Gastroesophageal sphincter (tissue), 4 donors: ENCODE measurements at regions not wholly inside any gene's neighbourhood (a gene's known extent, or its start where the extent isn't known, plus 50 kb on each side); places are given as distances from the start of the nearest gene placed in this dataset.
A peak's percentile ranks its signal among the peaks of the same experiment; 100 is the strongest.
"Not testable (repeated sequence)": the region's sequence is repeated elsewhere in the genome, so short reads cannot be mapped to it uniquely, and the experiment has no call there.

Experiments used
- ATAC-seq: fragments of 150-250 bp; one replicate; pipeline ENCODE4 v1.9.1; 2016; ENCODE audit warnings: mild to moderate bottlenecking, moderate library complexity
- H3K27ac ChIP-seq, 4 donors: fragments of 200-600 bp; sonication (generic) in 3 of 4; 1 replicate in 3 of 4; 2 replicates in 1 of 4; pipeline ENCODE4 v1.5.1; 2016 to 2019
- H3K27me3 ChIP-seq: fragments of 200-600 bp; sonication (generic); one replicate; pipeline ENCODE4 v1.5.1; 2019
- H3K36me3 ChIP-seq, 2 donors: fragments of 200-600 bp; sonication (generic); one replicate each; pipeline ENCODE4 v1.5.1; 2019; ENCODE audit warnings: control low read depth in 1 of 2
- H3K4me1 ChIP-seq, 3 donors: fragments of 200-600 bp; sonication (generic); 1 replicate in 2 of 3; 2 replicates in 1 of 3; pipeline ENCODE4 v1.5.1; 2016 to 2019; ENCODE audit warnings: control low read depth in 2 of 3
- H3K4me3 ChIP-seq, 2 donors: fragments of 200-600 bp; sonication (generic); one replicate each; pipeline ENCODE4 v1.5.1; 2019; ENCODE audit warnings: mild to moderate bottlenecking in 1 of 2, moderate library complexity in 1 of 2
- H3K9me3 ChIP-seq, 3 donors: fragments of 200-600 bp; sonication (generic); one replicate each; pipeline ENCODE4 v1.5.1; 2017 to 2019; ENCODE audit warnings: control low read depth in 2 of 3
- EP300 ChIP-seq: sonication (generic); formaldehyde crosslinking; IDR thresholded peaks from one replicate; pipeline ENCODE4 v1.6.1; 2017; ENCODE audit warnings: antibody characterized with exemption, mild to moderate bottlenecking
- POLR2A ChIP-seq, 2 donors: fragments of 450-650 bp; IDR thresholded peaks; one replicate each; pipeline ENCODE4 v1.6.1; 2017; ENCODE audit warnings: antibody characterized with exemption in 2 of 2, mild to moderate bottlenecking in 2 of 2, moderate library complexity in 1 of 2
- POLR2AphosphoS5 ChIP-seq: sonication (generic); formaldehyde crosslinking; IDR thresholded peaks from one replicate; pipeline ENCODE4 v1.6.1; 2017; ENCODE audit warnings: antibody characterized with exemption
- WGBS, 2 donors: methylation state at CpG; one replicate each; pipeline ENCODE4 v1.1.5; 2018; ENCODE audit warnings: low coverage in 1 of 2; 5-methylcytosine and 5-hydroxymethylcytosine counted together
- TF ChIP-seq, protein P1 (sequence below), 4 experiments: fragments of 200-600 bp in 2 of 4; fragments of 450-650 bp in 2 of 4; sonication (generic) in 1 of 4; IDR thresholded peaks; one replicate each; pipeline ENCODE4 v1.5.1; 2017 to 2019; ENCODE audit warnings: antibody characterized with exemption in 4 of 4, mild to moderate bottlenecking in 2 of 4, moderate library complexity in 2 of 4

DNA sequence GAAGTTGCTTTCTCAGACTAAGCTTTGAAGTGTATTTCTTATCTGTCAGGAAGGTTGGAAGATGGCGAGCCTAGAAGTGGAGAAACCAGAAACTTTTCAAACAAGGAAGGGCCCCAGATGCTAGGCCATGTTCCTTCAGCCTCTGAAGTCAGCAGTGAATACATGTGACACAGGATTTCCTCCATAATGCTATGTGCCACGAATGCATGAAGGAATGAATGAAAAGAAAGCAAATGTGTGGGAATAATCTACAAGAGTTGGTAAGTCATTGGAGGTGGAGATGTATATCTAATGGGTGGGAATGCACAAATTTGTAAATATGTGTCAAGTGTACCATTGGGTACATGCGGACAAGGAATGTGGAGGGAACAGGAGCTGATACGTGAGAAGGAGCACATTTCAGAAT lies 123.2 kb upstream of the PRSS16 start:
- Histone ChIP-seq H3K36me3 (no peaks in the 10 kb centered on the region), H3K27ac (no peak overlapping the region), H3K9me3 (no peaks in the 10 kb centered on the region), H3K27me3 (no peaks in the 10 kb centered on the region), H3K4me1 (peaks cover 0 to 11% (median 0%) of the 10 kb centered on the region in 3 donors), H3K4me3 (no peak overlapping the region)
- TF ChIP-seq POLR2AphosphoS5 (no peak), EP300 (no peak), POLR2A (IDR thresholded peaks at IDR 0.05) (no peak)
- TF ChIP-seq, protein P1, sequence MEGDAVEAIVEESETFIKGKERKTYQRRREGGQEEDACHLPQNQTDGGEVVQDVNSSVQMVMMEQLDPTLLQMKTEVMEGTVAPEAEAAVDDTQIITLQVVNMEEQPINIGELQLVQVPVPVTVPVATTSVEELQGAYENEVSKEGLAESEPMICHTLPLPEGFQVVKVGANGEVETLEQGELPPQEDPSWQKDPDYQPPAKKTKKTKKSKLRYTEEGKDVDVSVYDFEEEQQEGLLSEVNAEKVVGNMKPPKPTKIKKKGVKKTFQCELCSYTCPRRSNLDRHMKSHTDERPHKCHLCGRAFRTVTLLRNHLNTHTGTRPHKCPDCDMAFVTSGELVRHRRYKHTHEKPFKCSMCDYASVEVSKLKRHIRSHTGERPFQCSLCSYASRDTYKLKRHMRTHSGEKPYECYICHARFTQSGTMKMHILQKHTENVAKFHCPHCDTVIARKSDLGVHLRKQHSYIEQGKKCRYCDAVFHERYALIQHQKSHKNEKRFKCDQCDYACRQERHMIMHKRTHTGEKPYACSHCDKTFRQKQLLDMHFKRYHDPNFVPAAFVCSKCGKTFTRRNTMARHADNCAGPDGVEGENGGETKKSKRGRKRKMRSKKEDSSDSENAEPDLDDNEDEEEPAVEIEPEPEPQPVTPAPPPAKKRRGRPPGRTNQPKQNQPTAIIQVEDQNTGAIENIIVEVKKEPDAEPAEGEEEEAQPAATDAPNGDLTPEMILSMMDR (IDR thresholded peaks at IDR 0.05) = no peak
- WGBS, 2 donors = 89 to 96% methylated on average over 2 to 4 of the region's 4 CpGs
- no peak for ATAC-seq

DNA sequence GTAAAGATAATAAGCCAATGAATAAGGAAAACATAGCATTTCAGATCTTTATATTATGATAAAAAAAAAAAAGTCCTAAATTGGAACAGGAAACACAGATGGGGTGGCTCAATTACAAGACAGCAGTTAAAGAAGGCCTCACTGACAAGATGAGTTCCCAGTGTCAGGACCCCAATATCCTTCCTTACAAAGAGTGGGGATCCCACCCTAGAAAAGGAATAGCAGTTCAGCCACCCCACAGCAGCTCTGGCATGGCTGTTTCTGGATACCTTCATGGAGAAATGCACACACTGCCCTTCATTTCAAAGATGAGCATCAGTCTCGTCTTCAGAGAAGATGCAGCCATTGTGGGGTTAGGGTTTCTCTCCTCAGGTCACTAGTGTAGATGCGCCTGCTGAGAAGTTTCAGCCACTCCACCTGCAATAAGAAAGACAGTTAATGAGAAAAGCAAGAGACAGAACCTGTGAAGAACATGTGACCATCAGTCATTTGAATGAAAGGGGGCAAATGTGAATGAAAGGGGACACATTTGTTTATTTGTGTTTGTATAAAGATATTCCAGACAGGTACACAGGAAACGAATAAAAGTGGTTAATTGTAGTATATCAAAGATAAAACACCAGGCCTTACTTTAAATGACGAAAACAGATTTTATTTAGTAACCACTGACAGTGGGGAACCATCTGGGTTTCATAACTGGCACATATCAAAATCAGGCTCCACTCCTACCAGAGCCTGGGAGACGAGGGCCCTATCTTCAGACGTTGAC lies 121.3 kb upstream of the PRSS16 start:
- H3K27ac ChIP-seq = peak overlapping the region in 3 of 4 donors; percentile 25 to 76 (median 71)
- H3K4me3 ChIP-seq = peak overlapping the region in 1 of 2 donors; percentile 39

DNA sequence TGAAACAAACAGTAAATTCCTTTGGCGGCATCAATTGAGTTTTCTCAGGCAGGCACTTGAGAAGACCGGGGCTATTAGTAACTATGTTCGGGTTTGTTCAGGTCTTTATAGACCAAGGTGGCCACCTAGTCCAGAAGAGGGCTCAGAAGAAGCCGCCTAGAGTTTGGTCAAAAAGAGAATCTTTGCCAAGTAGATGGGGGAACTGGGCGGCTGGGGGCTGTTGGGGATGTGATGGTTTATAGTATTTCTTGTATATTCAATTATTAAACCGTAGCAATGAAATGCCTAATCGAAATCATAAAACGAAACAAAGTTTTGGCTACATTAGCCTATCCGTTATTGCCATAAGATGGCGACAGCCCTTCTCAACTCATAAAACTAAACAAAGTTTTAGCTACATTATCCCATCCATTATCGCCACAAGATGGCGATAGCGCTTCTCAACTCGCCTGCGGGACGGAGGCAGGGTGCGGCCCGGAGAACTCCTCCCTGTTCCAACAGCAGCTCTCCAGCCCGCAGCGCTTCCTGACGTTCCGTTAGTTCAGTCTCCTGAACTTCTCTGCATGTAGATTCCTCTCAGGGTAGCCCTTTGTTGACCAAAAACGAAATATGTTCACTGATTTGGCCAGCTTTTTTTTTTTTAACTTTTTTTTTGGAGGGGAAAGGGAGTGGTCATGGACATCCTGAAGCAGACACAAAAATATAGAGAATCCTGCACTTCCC lies 120.5 kb upstream of the PRSS16 start:
- 16 to 27% methylated on average over 12 to 23 of the region's 23 CpGs for WGBS, 2 donors
- ATAC-seq = peak; percentile 91
- Histone ChIP-seq H3K4me1 (peaks cover 0 to 11% (median 0%) of the 10 kb centered on the region in 3 donors), H3K27ac (peak overlapping the region; percentile 25 to 76 (median 66)), H3K9me3 (no peaks in the 10 kb centered on the region), H3K27me3 (no peaks in the 10 kb centered on the region), H3K36me3 (no peaks in the 10 kb centered on the region), H3K4me3 (peak overlapping the region; percentile 37 to 39)
- TF ChIP-seq POLR2A (IDR thresholded peaks at IDR 0.05) = no peak
- TF ChIP-seq, protein P1 (IDR thresholded peaks at IDR 0.05) = peak; percentile 71 to 90 (median 76)
- peak; percentile 56 for TF ChIP-seq POLR2AphosphoS5

More for the DNA sequence above, 121.3 kb upstream of the PRSS16 start:
- 84 to 100% methylated on average over 3 to 5 of the region's 6 CpGs for WGBS, 2 donors
- no peak for ATAC-seq
- Histone ChIP-seq H3K9me3 (no peaks in the 10 kb centered on the region), H3K4me1 (peaks cover 0 to 11% (median 0%) of the 10 kb centered on the region in 3 donors), H3K27me3 (no peaks in the 10 kb centered on the region), H3K36me3 (no peaks in the 10 kb centered on the region)
- TF ChIP-seq POLR2AphosphoS5 (no peak), EP300 (no peak), POLR2A (IDR thresholded peaks at IDR 0.05) (no peak)
- TF ChIP-seq, protein P1 (IDR thresholded peaks at IDR 0.05) = no peak

DNA sequence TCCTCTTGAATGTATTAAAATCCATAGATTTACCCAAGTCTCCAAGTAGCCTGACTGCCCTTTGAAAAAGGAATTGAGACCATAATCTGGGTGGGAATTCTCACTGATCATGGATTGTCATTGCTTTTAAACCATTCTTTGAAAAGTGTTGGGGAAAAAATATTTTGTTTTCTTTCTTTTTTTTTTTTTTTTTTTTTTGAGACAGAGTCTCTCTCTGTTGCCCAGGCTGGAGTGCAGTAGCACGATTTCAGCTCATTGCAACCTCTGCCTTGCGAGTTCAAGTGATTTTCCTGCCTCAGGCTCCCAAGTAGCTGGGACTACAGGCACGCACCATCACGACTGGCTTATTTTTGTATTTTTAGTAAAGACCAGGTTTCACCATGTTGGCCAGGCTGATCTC lies 119.6 kb upstream of the PRSS16 start:
- WGBS, 2 donors = 83 to 93% methylated on average over 4 of the region's 4 CpGs
- not testable (repeated sequence) for H3K36me3 ChIP-seq, H3K27me3 ChIP-seq, H3K9me3 ChIP-seq, ATAC-seq, H3K4me3 ChIP-seq, H3K27ac ChIP-seq
- peaks cover 0 to 17% (median 0%) of the 10 kb centered on the region in 3 donors for H3K4me1 ChIP-seq

DNA sequence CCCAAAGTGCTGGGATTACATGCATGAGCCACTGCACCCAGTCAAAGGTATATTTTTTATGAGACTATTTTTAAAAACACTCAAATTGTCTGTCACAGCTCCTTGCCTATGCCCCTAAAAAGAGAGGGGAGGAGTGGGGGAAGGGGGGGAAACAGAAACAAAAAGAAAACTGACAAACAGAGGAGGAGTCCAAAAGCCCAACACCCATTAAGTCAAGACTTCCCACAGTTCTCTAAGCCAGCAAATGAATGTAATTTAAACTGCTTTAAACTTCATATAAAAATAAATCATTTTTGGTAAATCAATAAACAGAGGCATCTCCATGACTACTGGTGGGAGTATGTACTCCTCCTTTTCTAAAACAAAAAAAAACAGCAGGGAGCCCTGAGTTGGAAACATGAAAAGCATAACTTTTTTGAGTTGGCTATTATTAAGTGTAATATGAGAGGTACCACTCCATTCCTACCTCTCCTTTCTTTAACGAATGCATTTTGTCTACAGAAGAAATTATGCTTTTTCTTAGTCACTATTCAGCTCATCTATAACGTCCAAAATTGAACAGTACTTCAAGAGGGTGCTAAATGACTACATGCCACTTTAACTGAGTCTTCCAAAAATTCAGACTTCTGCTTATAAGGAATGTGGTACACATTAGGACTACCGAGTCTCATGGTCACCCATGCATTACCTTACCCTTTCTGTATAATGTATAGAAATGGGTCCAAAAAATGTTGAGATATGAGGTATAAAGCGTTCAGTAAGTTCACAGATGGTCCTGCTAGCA lies 119.0 kb upstream of the PRSS16 start:
- Histone ChIP-seq H3K9me3 (no peaks in the 10 kb centered on the region), H3K4me3 (no peak overlapping the region), H3K27ac (no peak overlapping the region), H3K27me3 (no peaks in the 10 kb centered on the region), H3K4me1 (peaks cover 0 to 23% (median 0%) of the 10 kb centered on the region in 3 donors), H3K36me3 (no peaks in the 10 kb centered on the region)
- TF ChIP-seq, protein P1 (IDR thresholded peaks at IDR 0.05) = no peak
- no peak for TF ChIP-seq POLR2AphosphoS5
- no peak for TF ChIP-seq POLR2A (IDR thresholded peaks at IDR 0.05)
- TF ChIP-seq EP300 = no peak
- ATAC-seq = no peak
- 63 to 70% methylated on average over 4 of the region's 4 CpGs for WGBS, 2 donors
